HG02678 (cell line): ENCODE measurements at regions not wholly inside any gene's neighbourhood (a gene's known extent, or its start where the extent isn't known, plus 50 kb on each side); places are given as distances from the start of the nearest gene placed in this dataset.
"Not testable (repeated sequence)": the region's sequence is repeated elsewhere in the genome, so short reads cannot be mapped to it uniquely, and the experiment has no call there.

Source experiments
- ATAC-seq: cut with Tn5 transposase; IDR thresholded peaks from one replicate; pipeline ENCODE4 v1.9.1; 2021; ENCODE audit warnings: mild to moderate bottlenecking, moderate library complexity; ENCODE audit not compliant: unreplicated experiment

- ATAC-seq = not testable (repeated sequence)
Measured at GRCh38 chr15:20680257-20680815, 138.7 kb upstream of the GOLGA6L6 start.

- ATAC-seq = no peak
Measured at GRCh38 chr15:20672470-20672869, 130.9 kb upstream of the GOLGA6L6 start.

- no peak for ATAC-seq
Measured at GRCh38 chr15:20671675-20672074, 130.1 kb upstream of the GOLGA6L6 start.

- not testable (repeated sequence) for ATAC-seq
Measured at GRCh38 chr15:20666410-20666809, 124.8 kb upstream of the GOLGA6L6 start.

GRCh38 chr15:20665653-20666052, 124.1 kb upstream of the GOLGA6L6 start:
- ATAC-seq = no peak

- ATAC-seq = no peak
Measured at GRCh38 chr15:20659265-20659664, 117.7 kb upstream of the GOLGA6L6 start.

GRCh38 chr15:20658024-20658423, 116.4 kb upstream of the GOLGA6L6 start:
- ATAC-seq = no peak

- no peak for ATAC-seq
Measured at GRCh38 chr15:20657084-20657483, 115.5 kb upstream of the GOLGA6L6 start.

GRCh38 chr15:20652914-20653313, 111.3 kb upstream of the GOLGA6L6 start:
- no peak for ATAC-seq

- not testable (repeated sequence) for ATAC-seq
Measured at GRCh38 chr15:20648402-20648975, 106.9 kb upstream of the GOLGA6L6 start.

GRCh38 chr15:20646529-20647142, 105.0 kb upstream of the GOLGA6L6 start:
- no peak for ATAC-seq

GRCh38 chr15:20645956-20646355, 104.4 kb upstream of the GOLGA6L6 start:
- peak; percentile 41 for ATAC-seq

GRCh38 chr15:20644896-20645295, 103.3 kb upstream of the GOLGA6L6 start:
- ATAC-seq = no peak

- ATAC-seq = no peak
Measured at GRCh38 chr15:20643829-20644425, 102.3 kb upstream of the GOLGA6L6 start.

GRCh38 chr15:20643024-20643770, 101.6 kb upstream of the GOLGA6L6 start:
- no peak for ATAC-seq

- no peak for ATAC-seq
Measured at GRCh38 chr15:20642054-20642767, 100.6 kb upstream of the GOLGA6L6 start.

- ATAC-seq = not testable (repeated sequence)
Measured at GRCh38 chr15:20640427-20640826, 98.8 kb upstream of the GOLGA6L6 start.

GRCh38 chr15:20639224-20639623, 97.6 kb upstream of the GOLGA6L6 start:
- not testable (repeated sequence) for ATAC-seq

GRCh38 chr15:20637499-20637898, 95.9 kb upstream of the GOLGA6L6 start:
- ATAC-seq = not testable (repeated sequence)

- not testable (repeated sequence) for ATAC-seq
Measured at GRCh38 chr15:20629526-20629925, 87.9 kb upstream of the GOLGA6L6 start.

GRCh38 chr15:20628538-20628937, 86.9 kb upstream of the GOLGA6L6 start:
- ATAC-seq = not testable (repeated sequence)
